ENCODE measurements at regions not wholly inside any gene's neighbourhood (a gene's known extent, or its start where the extent isn't known, plus 50 kb on each side); places are given as distances from the start of the nearest gene placed in this dataset.

- Mint-ChIP-seq H3K4me1 (ENCODE audit: low read depth) (no peaks in the 10 kb centered on the region), H3K27me3 (ENCODE audit: insufficient read depth) (peaks cover 3% of the 10 kb centered on the region), H3K4me3 (no peak overlapping the region), H3K27ac (no peak overlapping the region), H3K36me3 (ENCODE audit: low read depth) (no peaks in the 10 kb centered on the region), H3K9me3 (no peaks in the 10 kb centered on the region)
- no peak for DNase-seq (ENCODE audit: low spot score)
- intact Hi-C loops (cut with micrococcal nuclease): no loop called here
These were observed 195.5 kb upstream of the PHYHIPL start for GRCh38 chr10:58980826-58981415.

GRCh38 chr10:58981846-58982245, 194.6 kb upstream of the PHYHIPL start:
- H3K36me3 Mint-ChIP-seq (ENCODE audit: low read depth): no peaks in the 10 kb centered on the region
- intact Hi-C loops (cut with micrococcal nuclease): no loop called here
- no peaks in the 10 kb centered on the region for H3K4me1 Mint-ChIP-seq (ENCODE audit: low read depth)
- H3K9me3 Mint-ChIP-seq: no peaks in the 10 kb centered on the region
- no peak for DNase-seq (ENCODE audit: low spot score)
- H3K4me3 Mint-ChIP-seq: no peak overlapping the region
- peaks cover 3% of the 10 kb centered on the region for H3K27me3 Mint-ChIP-seq (ENCODE audit: insufficient read depth)
- H3K27ac Mint-ChIP-seq: no peak overlapping the region

GRCh38 chr10:58982470-58983239, 193.8 kb upstream of the PHYHIPL start:
- Mint-ChIP-seq H3K27ac (no peak overlapping the region), H3K4me1 (ENCODE audit: low read depth) (no peaks in the 10 kb centered on the region), H3K4me3 (no peak overlapping the region), H3K27me3 (ENCODE audit: insufficient read depth) (peaks cover 3% of the 10 kb centered on the region), H3K36me3 (ENCODE audit: low read depth) (no peaks in the 10 kb centered on the region), H3K9me3 (no peaks in the 10 kb centered on the region)
- intact Hi-C loops (cut with micrococcal nuclease): no loop called here
- no peak for DNase-seq (ENCODE audit: low spot score)

- intact Hi-C loops (cut with micrococcal nuclease): no loop called here
- Mint-ChIP-seq H3K4me1 (ENCODE audit: low read depth) (no peaks in the 10 kb centered on the region), H3K27me3 (ENCODE audit: insufficient read depth) (no peaks in the 10 kb centered on the region), H3K27ac (no peak overlapping the region), H3K36me3 (ENCODE audit: low read depth) (no peaks in the 10 kb centered on the region), H3K9me3 (no peaks in the 10 kb centered on the region), H3K4me3 (no peak overlapping the region)
- no peak for DNase-seq (ENCODE audit: low spot score)
These were observed 191.2 kb upstream of the PHYHIPL start for GRCh38 chr10:58985216-58985615.

- H3K4me3 Mint-ChIP-seq: no peak overlapping the region
- no peaks in the 10 kb centered on the region for H3K9me3 Mint-ChIP-seq
- H3K4me1 Mint-ChIP-seq (ENCODE audit: low read depth): no peaks in the 10 kb centered on the region
- no peaks in the 10 kb centered on the region for H3K36me3 Mint-ChIP-seq (ENCODE audit: low read depth)
- intact Hi-C loops (cut with micrococcal nuclease): no loop called here
- H3K27me3 Mint-ChIP-seq (ENCODE audit: insufficient read depth): no peaks in the 10 kb centered on the region
- no peak overlapping the region for H3K27ac Mint-ChIP-seq
- no peak for DNase-seq (ENCODE audit: low spot score)
These were observed 186.9 kb upstream of the PHYHIPL start for GRCh38 chr10:58989486-58990039.

- intact Hi-C loops (cut with micrococcal nuclease): no loop called here
- Mint-ChIP-seq H3K4me3 (no peak overlapping the region), H3K4me1 (ENCODE audit: low read depth) (no peaks in the 10 kb centered on the region), H3K27me3 (ENCODE audit: insufficient read depth) (no peaks in the 10 kb centered on the region), H3K9me3 (no peaks in the 10 kb centered on the region), H3K36me3 (ENCODE audit: low read depth) (no peaks in the 10 kb centered on the region), H3K27ac (no peak overlapping the region)
- DNase-seq (ENCODE audit: low spot score): no peak
These were observed 185.8 kb upstream of the PHYHIPL start for GRCh38 chr10:58990693-58991092.

GRCh38 chr10:58991856-58992255, 184.6 kb upstream of the PHYHIPL start:
- no peak for DNase-seq (ENCODE audit: low spot score)
- Mint-ChIP-seq H3K4me1 (ENCODE audit: low read depth) (no peaks in the 10 kb centered on the region), H3K27me3 (ENCODE audit: insufficient read depth) (no peaks in the 10 kb centered on the region), H3K4me3 (no peak overlapping the region), H3K9me3 (no peaks in the 10 kb centered on the region), H3K36me3 (ENCODE audit: low read depth) (no peaks in the 10 kb centered on the region), H3K27ac (no peak overlapping the region)
- intact Hi-C loops (cut with micrococcal nuclease): no loop called here

GRCh38 chr10:58992830-58993460, 183.5 kb upstream of the PHYHIPL start:
- intact Hi-C loops (cut with micrococcal nuclease): no loop called here
- no peak for DNase-seq (ENCODE audit: low spot score)
- H3K36me3 Mint-ChIP-seq (ENCODE audit: low read depth): no peaks in the 10 kb centered on the region
- H3K4me1 Mint-ChIP-seq (ENCODE audit: low read depth): no peaks in the 10 kb centered on the region
- no peak overlapping the region for H3K4me3 Mint-ChIP-seq
- no peaks in the 10 kb centered on the region for H3K27me3 Mint-ChIP-seq (ENCODE audit: insufficient read depth)
- no peak overlapping the region for H3K27ac Mint-ChIP-seq
- no peaks in the 10 kb centered on the region for H3K9me3 Mint-ChIP-seq

- Mint-ChIP-seq H3K4me3 (no peak overlapping the region), H3K27me3 (ENCODE audit: insufficient read depth) (no peaks in the 10 kb centered on the region), H3K36me3 (ENCODE audit: low read depth) (no peaks in the 10 kb centered on the region), H3K4me1 (ENCODE audit: low read depth) (no peaks in the 10 kb centered on the region), H3K27ac (no peak overlapping the region), H3K9me3 (no peaks in the 10 kb centered on the region)
- DNase-seq (ENCODE audit: low spot score): no peak
- intact Hi-C loops (cut with micrococcal nuclease): no loop called here
These were observed 182.8 kb upstream of the PHYHIPL start for GRCh38 chr10:58993480-58994221.

- H3K9me3 Mint-ChIP-seq: no peaks in the 10 kb centered on the region
- DNase-seq (ENCODE audit: low spot score): no peak
- no peaks in the 10 kb centered on the region for H3K4me1 Mint-ChIP-seq (ENCODE audit: low read depth)
- H3K27ac Mint-ChIP-seq: no peak overlapping the region
- H3K36me3 Mint-ChIP-seq (ENCODE audit: low read depth): no peaks in the 10 kb centered on the region
- no peak overlapping the region for H3K4me3 Mint-ChIP-seq
- intact Hi-C loops (cut with micrococcal nuclease): no loop called here
- H3K27me3 Mint-ChIP-seq (ENCODE audit: insufficient read depth): no peaks in the 10 kb centered on the region
These were observed 182.0 kb upstream of the PHYHIPL start for GRCh38 chr10:58994226-58995057.

- Mint-ChIP-seq H3K27me3 (ENCODE audit: insufficient read depth) (no peaks in the 10 kb centered on the region), H3K4me3 (no peak overlapping the region), H3K36me3 (ENCODE audit: low read depth) (no peaks in the 10 kb centered on the region), H3K9me3 (no peaks in the 10 kb centered on the region), H3K27ac (no peak overlapping the region), H3K4me1 (ENCODE audit: low read depth) (no peaks in the 10 kb centered on the region)
- intact Hi-C loops (cut with micrococcal nuclease): no loop called here
- no peak for DNase-seq (ENCODE audit: low spot score)
These were observed 181.3 kb upstream of the PHYHIPL start for GRCh38 chr10:58995058-58995596.

- Mint-ChIP-seq H3K9me3 (no peaks in the 10 kb centered on the region), H3K27ac (no peak overlapping the region), H3K27me3 (ENCODE audit: insufficient read depth) (no peaks in the 10 kb centered on the region), H3K4me3 (no peak overlapping the region), H3K36me3 (ENCODE audit: low read depth) (no peaks in the 10 kb centered on the region), H3K4me1 (ENCODE audit: low read depth) (no peaks in the 10 kb centered on the region)
- no peak for DNase-seq (ENCODE audit: low spot score)
- intact Hi-C loops (cut with micrococcal nuclease): no loop called here
These were observed 180.4 kb upstream of the PHYHIPL start for GRCh38 chr10:58996063-58996462.

All from activated T-helper 1 cell treated with anti-CD3 and anti-CD28 coated beads, Interleukin-12 subunit alpha, Interleukin-12 subunit beta, Interleukin-2, Interleukin-4 antibody, amounts not matched to agents 30 ng/mL and 10 ng/mL and 1 ng/mL, durations not matched to agents 14 hours and 24 hours and 36 hours (primary cell).